Coronary artery (tissue), 2 donors: ENCODE measurements at regions not wholly inside any gene's neighbourhood (a gene's known extent, or its start where the extent isn't known, plus 50 kb on each side); places are given as distances from the start of the nearest gene placed in this dataset.
"Not testable (repeated sequence)": the region's sequence is repeated elsewhere in the genome, so short reads cannot be mapped to it uniquely, and the experiment has no call there.

ENCODE experiments used
- DNase-seq: peaks from one replicate; pipeline ENCODE4 v3.0.0-alpha.2; 2017; ENCODE audit warnings: low spot score
- H3K27ac ChIP-seq, 2 donors: fragments of 200-600 bp; sonication (generic); one replicate each; pipeline ENCODE4 v1.5.1; 2016 to 2019
- H3K4me3 ChIP-seq: fragments of 200-600 bp; sonication (generic); 2 replicates; pipeline ENCODE4 v1.5.1; 2016; ENCODE audit warnings: mild to moderate bottlenecking, moderate library complexity
- CTCF ChIP-seq: fragments of 200-600 bp; sonication (generic); IDR thresholded peaks from one replicate; pipeline ENCODE4 v1.5.1; 2019; ENCODE audit warnings: antibody characterized with exemption

GRCh38 chr5:159582756-159583541 lies 252.7 kb upstream of the IL12B start:
- Histone ChIP-seq H3K27ac (no peak overlapping the region), H3K4me3 (no peak overlapping the region)
- no peak for TF ChIP-seq CTCF
- no peak for DNase-seq

GRCh38 chr5:159586921-159587320 lies 256.6 kb upstream of the IL12B start:
- no peak for DNase-seq
- Histone ChIP-seq H3K27ac (no peak overlapping the region), H3K4me3 (no peak overlapping the region)
- TF ChIP-seq CTCF, result no peak

- no peak overlapping the region for H3K4me3 ChIP-seq
- no peak for TF ChIP-seq CTCF
Observed at GRCh38 chr5:159588941-159589340, 258.7 kb upstream of the IL12B start.

GRCh38 chr5:159593518-159594073 lies 263.3 kb upstream of the IL12B start:
- TF ChIP-seq CTCF, result no peak

More at GRCh38 chr5:159588941-159589340, 258.7 kb upstream of the IL12B start:
- H3K27ac ChIP-seq, result no peak overlapping the region
- no peak for DNase-seq

GRCh38 chr5:159595561-159595960 lies 265.3 kb upstream of the IL12B start:
- not testable (repeated sequence) for DNase-seq, H3K4me3 ChIP-seq, H3K27ac ChIP-seq

More at GRCh38 chr5:159593518-159594073, 263.3 kb upstream of the IL12B start:
- H3K27ac ChIP-seq, result no peak overlapping the region
- DNase-seq, result no peak
- H3K4me3 ChIP-seq, result no peak overlapping the region

GRCh38 chr5:159601216-159601615 lies 270.9 kb upstream of the IL12B start:
- no peak for DNase-seq
- no peak for TF ChIP-seq CTCF
- H3K4me3 ChIP-seq, result no peak overlapping the region
- H3K27ac ChIP-seq, result no peak overlapping the region

- H3K27ac ChIP-seq, result no peak overlapping the region
- TF ChIP-seq CTCF, result no peak
- DNase-seq, result no peak
- H3K4me3 ChIP-seq, result no peak overlapping the region
Observed at GRCh38 chr5:159602434-159602833, 272.1 kb upstream of the IL12B start.
